ENCODE measurements at regions not wholly inside any gene's neighbourhood (a gene's known extent, or its start where the extent isn't known, plus 50 kb on each side); places are given as distances from the start of the nearest gene placed in this dataset.

- DNase-seq (ENCODE audit: low spot score), result no peak
Observed at GRCh38 chr6:100268326-100268725, 196.4 kb downstream of the SIM1 start.

DNA sequence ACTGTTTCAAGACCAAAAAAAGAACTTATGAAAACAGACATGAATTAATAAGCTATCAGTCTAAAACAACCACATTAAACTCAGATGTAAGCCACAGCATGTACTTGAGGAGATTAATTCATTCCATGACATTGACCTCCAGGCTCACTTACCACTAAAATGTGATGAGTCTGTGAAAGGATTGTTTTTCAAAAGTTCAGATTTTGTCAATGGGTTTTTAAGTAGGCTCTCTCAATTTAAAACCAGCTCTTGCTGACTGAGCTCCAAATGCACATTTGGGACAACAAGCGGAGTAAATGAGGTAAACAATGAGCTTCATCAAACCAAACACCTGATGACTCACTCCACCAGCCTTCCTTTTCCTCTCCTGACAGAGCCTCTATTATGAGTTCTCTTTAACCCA lies 197.0 kb downstream of the SIM1 start:
- no peak for DNase-seq (ENCODE audit: low spot score)

DNA sequence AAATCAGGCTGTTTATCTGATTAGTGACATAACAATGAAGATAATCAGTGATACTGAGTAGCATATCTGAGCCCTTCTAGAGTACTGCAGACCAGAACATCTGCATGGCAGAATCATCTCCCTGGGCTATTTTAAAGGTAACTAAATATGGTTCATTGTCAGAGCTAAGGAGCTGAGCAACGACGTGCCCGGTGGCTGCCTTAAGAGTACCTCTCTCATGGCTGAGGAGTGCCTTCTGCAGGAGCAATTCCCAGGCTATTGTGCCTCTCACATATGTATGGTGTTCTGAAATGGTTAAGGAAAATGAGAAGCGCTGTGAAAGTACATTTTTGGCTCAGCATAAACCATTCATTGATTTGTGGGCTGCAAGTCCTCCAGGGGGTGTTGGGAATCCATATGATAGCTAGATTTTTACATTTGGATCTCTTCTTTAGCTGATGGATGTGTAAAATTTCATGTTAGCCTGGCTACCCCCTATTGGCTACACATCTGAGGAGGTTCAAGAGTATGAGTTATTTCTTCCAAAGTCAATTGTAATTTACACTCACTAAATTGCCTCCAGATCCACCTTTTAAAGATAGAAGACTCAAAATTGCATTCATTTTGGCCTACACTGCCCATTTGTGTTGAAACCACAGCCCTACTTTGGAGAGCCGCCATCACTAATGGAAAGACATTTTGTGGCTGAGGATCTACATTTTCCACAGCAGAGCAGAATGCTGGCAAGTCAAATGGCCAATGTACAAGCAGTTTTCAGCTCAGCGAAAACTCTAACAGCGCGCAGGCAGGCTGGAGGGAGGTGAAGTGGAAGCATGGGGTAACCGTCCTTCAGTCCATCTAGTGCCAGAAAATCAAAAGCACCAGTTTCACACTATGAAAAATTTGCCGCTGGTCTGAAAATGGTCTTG lies 198.0 kb downstream of the SIM1 start:
- DNase-seq (ENCODE audit: low spot score), result no peak

DNA sequence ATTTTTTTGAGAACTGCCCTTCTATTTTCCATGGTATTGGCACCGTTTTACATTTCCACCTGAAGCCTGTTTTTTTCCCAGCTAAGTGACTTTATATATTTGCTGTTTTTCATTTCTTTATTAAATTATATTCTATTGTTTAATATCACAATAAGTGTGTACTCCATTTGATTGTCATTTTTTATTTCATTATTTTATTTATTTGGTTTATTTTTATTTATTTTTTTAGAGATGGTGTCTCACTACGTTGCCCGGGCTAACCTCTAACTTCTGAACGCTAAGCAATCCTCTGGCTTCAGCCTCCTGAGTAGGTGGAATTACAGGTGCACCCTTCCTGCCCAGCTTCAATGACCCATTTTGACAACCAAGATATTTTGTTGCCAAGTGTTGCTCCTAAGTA lies 202.6 kb downstream of the SIM1 start:
- DNase-seq (ENCODE audit: low spot score), result no peak

- DNase-seq (ENCODE audit: low spot score), result no peak
Observed at GRCh38 chr6:100261486-100261885, 203.2 kb downstream of the SIM1 start.

DNA sequence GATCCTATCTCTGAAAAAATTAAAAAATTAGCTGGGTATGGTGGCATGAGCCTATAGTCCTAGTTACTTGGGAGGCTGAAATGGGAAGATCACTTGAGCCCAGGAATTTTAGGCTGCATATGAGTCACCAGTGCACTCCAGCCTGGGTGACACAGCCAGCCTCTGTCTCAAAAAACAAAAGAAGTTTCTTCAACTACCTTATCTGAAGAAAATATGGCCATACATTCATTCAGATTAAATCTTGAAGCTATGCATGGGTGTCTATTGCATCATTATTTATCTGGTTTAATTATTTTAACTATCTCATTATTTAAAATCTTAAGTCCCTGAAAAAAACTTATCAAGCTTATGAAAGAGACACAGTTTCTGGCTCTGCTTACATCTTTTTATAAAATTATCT lies 204.1 kb downstream of the SIM1 start:
- no peak for DNase-seq (ENCODE audit: low spot score)

DNA sequence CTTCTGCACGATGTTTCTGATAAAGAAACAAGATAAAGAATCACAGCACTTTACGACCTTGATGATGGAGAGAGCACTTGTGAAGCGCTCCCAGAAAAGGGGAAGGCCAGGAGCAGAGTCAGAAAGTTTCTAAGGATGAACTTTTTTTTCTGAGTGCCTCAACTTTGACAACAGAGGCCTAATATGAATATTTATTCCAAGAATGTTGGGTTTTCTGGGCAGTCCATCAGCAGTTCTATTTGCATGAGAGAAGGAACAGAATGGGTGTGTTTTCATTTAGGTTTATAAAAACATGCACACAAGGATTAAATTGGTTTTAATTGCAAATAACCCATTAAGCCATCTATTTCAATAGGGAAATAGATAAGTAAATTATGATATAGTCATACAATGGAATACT lies 204.9 kb downstream of the SIM1 start:
- DNase-seq (ENCODE audit: low spot score), result no peak

DNA sequence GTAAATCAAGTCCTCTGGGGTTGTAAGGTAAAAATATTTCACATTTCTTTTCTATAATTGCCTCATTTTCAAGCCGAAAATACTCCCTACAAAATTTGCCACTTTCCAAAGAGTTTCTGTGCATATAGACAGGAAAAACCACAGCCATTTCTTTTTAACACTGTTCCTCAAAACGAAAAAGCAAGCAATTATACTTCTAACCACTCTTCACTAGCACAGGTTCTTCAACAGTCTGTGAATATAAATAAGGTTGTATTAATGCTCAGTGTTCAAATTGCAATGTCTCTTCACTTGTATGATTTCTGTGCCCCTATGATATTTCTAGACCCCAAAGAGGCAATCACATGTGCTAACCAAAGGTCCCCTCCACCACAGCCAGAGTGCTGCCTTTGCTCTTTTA lies 206.0 kb downstream of the SIM1 start:
- no peak for DNase-seq (ENCODE audit: low spot score)

GRCh38 chr6:100257793-100258395 lies 206.8 kb downstream of the SIM1 start:
- no peak for DNase-seq (ENCODE audit: low spot score)

- no peak for DNase-seq (ENCODE audit: low spot score)
Observed at GRCh38 chr6:100255701-100256100, 209.0 kb downstream of the SIM1 start.

DNA sequence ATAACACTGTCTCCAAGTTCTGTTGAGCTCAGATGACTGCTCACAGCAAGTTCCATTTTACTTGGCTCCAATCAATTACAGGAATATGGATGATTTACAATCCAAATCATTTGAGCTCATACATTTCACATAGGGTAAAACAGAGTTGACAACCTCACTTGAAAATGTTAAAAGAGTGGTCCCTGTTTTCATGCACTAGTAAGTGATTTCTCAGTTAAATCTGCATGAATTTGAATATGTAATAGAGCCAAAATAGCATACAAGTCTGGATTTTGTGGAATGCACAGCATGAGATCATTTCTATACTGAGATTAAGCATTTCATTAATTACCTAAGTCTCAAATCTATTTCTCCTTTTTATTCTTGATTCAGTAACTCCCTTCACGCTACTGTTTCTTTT lies 217.6 kb downstream of the SIM1 start:
- no peak for DNase-seq (ENCODE audit: low spot score)

GRCh38 chr6:100246206-100246605 lies 218.5 kb downstream of the SIM1 start:
- no peak for DNase-seq (ENCODE audit: low spot score)

DNA sequence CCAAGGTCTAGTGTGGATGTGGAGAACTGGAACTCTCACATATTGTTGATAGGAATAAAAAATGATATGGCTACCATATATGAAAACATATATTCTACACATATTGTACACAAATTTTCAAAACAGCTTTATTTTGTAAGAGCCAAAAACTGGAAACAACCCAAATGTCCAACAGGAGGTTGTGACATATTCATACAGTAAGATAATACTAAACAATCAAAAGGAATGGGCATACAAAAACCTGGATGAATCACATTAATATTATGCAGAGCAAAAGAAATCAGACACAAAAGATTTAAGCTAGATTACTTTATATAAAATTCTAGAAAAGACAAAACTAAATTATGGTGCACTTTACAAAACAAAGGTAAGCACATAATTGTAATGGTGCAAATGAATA lies 223.9 kb downstream of the SIM1 start:
- DNase-seq (ENCODE audit: low spot score), result no peak

GRCh38 chr6:100237821-100238220 lies 226.9 kb downstream of the SIM1 start:
- no peak for DNase-seq (ENCODE audit: low spot score)

- no peak for DNase-seq (ENCODE audit: low spot score)
Observed at GRCh38 chr6:100236389-100236788, 228.3 kb downstream of the SIM1 start.

DNA sequence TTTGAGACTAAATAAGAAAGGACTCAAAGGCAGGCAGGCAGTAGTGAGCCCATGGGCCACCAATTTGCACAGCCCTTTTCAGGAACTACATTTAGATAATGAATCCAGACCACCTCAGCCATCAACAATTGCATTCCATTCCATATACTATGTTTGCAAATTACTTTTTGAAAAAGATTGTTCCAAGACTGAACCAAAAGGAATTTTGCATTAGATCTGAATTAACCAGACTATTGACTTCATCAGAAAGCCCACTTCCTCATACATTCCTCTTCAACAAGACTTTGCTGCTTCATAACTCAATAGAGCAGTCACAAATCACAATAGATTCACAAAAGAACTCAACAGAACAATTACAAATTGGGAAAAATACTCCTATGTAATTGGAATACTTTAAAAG lies 229.1 kb downstream of the SIM1 start:
- no peak for DNase-seq (ENCODE audit: low spot score)

DNA sequence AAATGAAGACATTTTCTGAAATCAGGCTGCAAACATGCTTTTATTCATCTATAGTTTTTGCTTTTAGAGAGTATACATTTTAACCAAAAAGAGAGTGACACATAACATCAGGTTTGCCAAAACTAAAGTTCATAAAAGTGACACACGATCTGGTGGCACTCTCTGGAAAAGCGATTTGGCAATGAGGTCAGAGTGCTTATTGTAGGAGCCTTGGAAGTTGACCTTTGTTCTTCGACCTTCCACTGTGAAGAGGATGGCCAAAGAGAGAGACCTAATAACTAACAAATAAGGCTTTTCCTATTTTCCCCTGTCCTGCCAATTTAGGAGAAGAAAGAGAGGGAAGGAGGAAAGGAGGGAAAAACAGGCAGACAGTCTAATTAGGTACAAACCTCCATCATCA lies 230.1 kb downstream of the SIM1 start:
- DNase-seq (ENCODE audit: low spot score), result no peak

DNA sequence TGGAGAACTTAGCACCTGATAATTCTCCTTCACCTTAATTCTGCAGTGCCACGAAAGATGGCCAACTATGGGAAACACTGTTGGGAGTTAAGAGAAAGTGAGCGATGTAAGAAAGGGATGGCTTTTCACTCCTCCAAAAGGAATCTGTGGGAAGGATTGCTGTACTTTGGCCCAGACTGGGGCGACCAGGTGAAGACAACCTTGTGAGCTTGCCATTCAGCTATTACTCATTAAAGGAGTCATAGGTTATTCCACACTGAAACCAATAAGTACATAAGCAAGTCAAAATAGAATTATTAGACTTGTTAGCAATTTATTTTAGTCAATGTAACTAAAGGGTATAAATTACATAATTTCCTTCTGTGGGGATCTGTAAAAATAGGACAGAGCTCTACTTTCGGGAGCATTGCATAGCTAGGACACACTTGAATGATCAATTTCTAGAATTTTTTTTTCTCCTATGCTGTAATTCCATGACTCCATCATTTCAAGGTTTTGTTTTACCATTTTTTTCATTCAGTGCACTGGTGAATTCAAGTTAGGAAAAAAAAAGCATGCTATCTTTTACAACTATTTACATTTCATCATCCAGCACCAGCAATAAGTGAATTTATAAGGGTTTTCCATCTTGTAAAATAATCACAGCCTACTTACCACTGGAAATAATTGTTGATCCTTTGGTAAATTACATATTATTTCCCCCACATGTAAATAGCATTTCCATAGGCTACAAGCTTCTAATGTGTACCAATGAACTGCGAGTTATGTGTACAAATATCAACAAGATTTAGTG lies 231.7 kb downstream of the SIM1 start:
- no peak for DNase-seq (ENCODE audit: low spot score)

GRCh38 chr6:100230953-100231316 lies 233.8 kb downstream of the SIM1 start:
- no peak for DNase-seq (ENCODE audit: low spot score)

GRCh38 chr6:100230115-100230952 lies 234.4 kb downstream of the SIM1 start:
- no peak for DNase-seq (ENCODE audit: low spot score)

DNA sequence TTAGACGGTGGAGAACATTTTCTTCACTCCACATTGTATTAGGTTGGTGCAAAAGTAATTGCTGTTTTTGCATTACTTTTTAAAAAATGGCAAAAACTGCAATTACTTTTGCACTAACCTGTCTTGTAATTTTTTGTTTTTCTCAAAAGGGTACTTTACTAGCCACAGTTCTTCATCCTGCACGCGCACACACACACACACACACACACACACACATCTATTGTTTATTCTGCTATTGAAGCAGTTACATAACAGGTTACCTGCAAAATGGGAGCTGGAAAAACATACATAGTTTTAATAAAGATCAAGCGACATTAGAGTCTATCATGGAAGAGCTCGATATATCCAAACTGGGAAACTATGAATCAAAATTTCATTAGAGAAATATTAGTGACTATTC lies 235.2 kb downstream of the SIM1 start:
- DNase-seq (ENCODE audit: low spot score), result no peak

GRCh38 chr6:100228834-100229441 lies 234.9 kb upstream of the MCHR2 start:
- DNase-seq (ENCODE audit: low spot score), result peak; percentile 7
